ENCODE measurements at regions not wholly inside any gene's neighbourhood (a gene's known extent, or its start where the extent isn't known, plus 50 kb on each side); places are given as distances from the start of the nearest gene placed in this dataset.

- TF ChIP-seq EGR1 (IDR thresholded peaks at IDR 0.05; ENCODE audit: low read depth in 2 of 2) (no peak), CTCF (IDR thresholded peaks at IDR 0.05; ENCODE audit: low read depth, low read length, missing input control) (no peak), HNF4G (IDR thresholded peaks at IDR 0.05) (no peak)
These were observed 102.0 kb upstream of the MYL2 start for GRCh38 chr12:111022386-111022785.
